ENCODE measurements at regions not wholly inside any gene's neighbourhood (a gene's known extent, or its start where the extent isn't known, plus 50 kb on each side); places are given as distances from the start of the nearest gene placed in this dataset.

- intact Hi-C loops (cut with micrococcal nuclease; ENCODE audit: unreplicated experiment): no loop called here
- TF ChIP-seq CTCF (IDR thresholded peaks at IDR 0.05; ENCODE audit: unreplicated experiment): no peak
- Mint-ChIP-seq H3K4me3 (ENCODE audit: low read depth, unreplicated experiment) (no peak overlapping the region), H3K9me3 (ENCODE audit: low read depth, unreplicated experiment) (no peaks in the 10 kb centered on the region), H3K27me3 (ENCODE audit: unreplicated experiment) (no peaks in the 10 kb centered on the region), H3K36me3 (ENCODE audit: insufficient read depth, unreplicated experiment) (no peaks in the 10 kb centered on the region), H3K4me1 (ENCODE audit: low read depth, unreplicated experiment) (no peaks in the 10 kb centered on the region), H3K27ac (ENCODE audit: unreplicated experiment) (no peak overlapping the region)
- DNase-seq: no peak
- no TSS peak for BruUV-seq (replicated peaks)
- CTCF ChIA-PET: no interaction called here
Observed at GRCh38 chr13:59277106-59277505, 886.6 kb downstream of the DIAPH3 start.

GRCh38 chr13:59279028-59279427, 884.7 kb downstream of the DIAPH3 start:
- Mint-ChIP-seq H3K4me1 (ENCODE audit: low read depth, unreplicated experiment) (no peaks in the 10 kb centered on the region), H3K36me3 (ENCODE audit: insufficient read depth, unreplicated experiment) (no peaks in the 10 kb centered on the region), H3K27me3 (ENCODE audit: unreplicated experiment) (peaks cover under 1% of the 10 kb centered on the region), H3K27ac (ENCODE audit: unreplicated experiment) (no peak overlapping the region), H3K9me3 (ENCODE audit: low read depth, unreplicated experiment) (no peaks in the 10 kb centered on the region), H3K4me3 (ENCODE audit: low read depth, unreplicated experiment) (no peak overlapping the region)
- TF ChIP-seq CTCF (IDR thresholded peaks at IDR 0.05; ENCODE audit: unreplicated experiment): no peak
- no peak for DNase-seq
- intact Hi-C loops (cut with micrococcal nuclease; ENCODE audit: unreplicated experiment): no loop called here
- CTCF ChIA-PET: no interaction called here
- no TSS peak for BruUV-seq (replicated peaks)

GRCh38 chr13:59279576-59279975, 884.2 kb downstream of the DIAPH3 start:
- TF ChIP-seq CTCF (IDR thresholded peaks at IDR 0.05; ENCODE audit: unreplicated experiment): no peak
- CTCF ChIA-PET: no interaction called here
- no peak for DNase-seq
- H3K9me3 Mint-ChIP-seq (ENCODE audit: low read depth, unreplicated experiment): no peaks in the 10 kb centered on the region
- H3K27me3 Mint-ChIP-seq (ENCODE audit: unreplicated experiment): peaks cover 6% of the 10 kb centered on the region
- BruUV-seq (replicated peaks): no TSS peak
- no peak overlapping the region for H3K4me3 Mint-ChIP-seq (ENCODE audit: low read depth, unreplicated experiment)
- intact Hi-C loops (cut with micrococcal nuclease; ENCODE audit: unreplicated experiment): no loop called here
- H3K36me3 Mint-ChIP-seq (ENCODE audit: insufficient read depth, unreplicated experiment): no peaks in the 10 kb centered on the region
- no peaks in the 10 kb centered on the region for H3K4me1 Mint-ChIP-seq (ENCODE audit: low read depth, unreplicated experiment)
- H3K27ac Mint-ChIP-seq (ENCODE audit: unreplicated experiment): no peak overlapping the region

- H3K4me3 Mint-ChIP-seq (ENCODE audit: low read depth, unreplicated experiment): no peak overlapping the region
- no peaks in the 10 kb centered on the region for H3K9me3 Mint-ChIP-seq (ENCODE audit: low read depth, unreplicated experiment)
- peaks cover 9% of the 10 kb centered on the region for H3K27me3 Mint-ChIP-seq (ENCODE audit: unreplicated experiment)
Observed at GRCh38 chr13:59280297-59280696, 883.4 kb downstream of the DIAPH3 start.

More at GRCh38 chr13:59280297-59280696, 883.4 kb downstream of the DIAPH3 start:
- no TSS peak for BruUV-seq (replicated peaks)
- Mint-ChIP-seq H3K36me3 (ENCODE audit: insufficient read depth, unreplicated experiment) (no peaks in the 10 kb centered on the region), H3K4me1 (ENCODE audit: low read depth, unreplicated experiment) (no peaks in the 10 kb centered on the region), H3K27ac (ENCODE audit: unreplicated experiment) (no peak overlapping the region)
- DNase-seq: no peak
- no peak for TF ChIP-seq CTCF (IDR thresholded peaks at IDR 0.05; ENCODE audit: unreplicated experiment)
- intact Hi-C loops (cut with micrococcal nuclease; ENCODE audit: unreplicated experiment): no loop called here
- CTCF ChIA-PET: no interaction called here
